Suprapubic skin (tissue), 3 donors: ENCODE measurements at regions not wholly inside any gene's neighbourhood (a gene's known extent, or its start where the extent isn't known, plus 50 kb on each side); places are given as distances from the start of the nearest gene placed in this dataset.

Experiments
- CTCF ChIP-seq, 2 donors: fragments of 200-600 bp in 1 of 2; fragments of 450-650 bp in 1 of 2; sonication (generic) in 1 of 2; IDR thresholded peaks; one replicate each; pipeline ENCODE4 v1.5.1; 2016 to 2019; ENCODE audit warnings: antibody characterized with exemption in 2 of 2, mild to moderate bottlenecking in 1 of 2, moderate library complexity in 1 of 2
- POLR2AphosphoS5 ChIP-seq, 3 donors: sonication (generic); formaldehyde crosslinking; IDR thresholded peaks; one replicate each; pipeline ENCODE4 v1.6.1; 2017; ENCODE audit warnings: antibody characterized with exemption in 3 of 3

GRCh38 chr7:56188823-56189346 is 72.7 kb upstream of the NUPR2 start:
- no peak for TF ChIP-seq CTCF (IDR thresholded peaks at IDR 0.05)
- TF ChIP-seq POLR2AphosphoS5 (IDR thresholded peaks at IDR 0.05): no peak
